ENCODE measurements at regions not wholly inside any gene's neighbourhood (a gene's known extent, or its start where the extent isn't known, plus 50 kb on each side); places are given as distances from the start of the nearest gene placed in this dataset.

- WGBS (ENCODE audit: insufficient coverage, low coverage, missing lambda C conversion rate): 16% methylated on average over 17 of the region's 17 CpGs
- TF ChIP-seq KLF13 (tag; IDR thresholded peaks at IDR 0.05; ENCODE audit: borderline replicate concordance, low read depth) (no peak), XRCC5 (IDR thresholded peaks at IDR 0.05; ENCODE audit: low read depth, low read length) (no peak), MIER1 (IDR thresholded peaks at IDR 0.05; ENCODE audit: low read depth) (no peak), HDAC6 (IDR thresholded peaks at IDR 0.05; ENCODE audit: low read depth, low read length) (no peak), ZNF239 (CRISPR knock-in tag; IDR thresholded peaks at IDR 0.05) (peak; percentile 77), FOXA3 (CRISPR knock-in tag; conservative IDR thresholded peaks at IDR 0.05 in 1 of 2, IDR thresholded peaks at IDR 0.05 in 1 of 2) (no peak)
- in situ Hi-C loops (cut with MboI) (no loop called here), intact Hi-C loops (cut with micrococcal nuclease) (no loop called here)
- DNase-seq (ENCODE audit: extremely low read depth in 1 of 4, low spot score in 3 of 4) (no peak), ATAC-seq (no peak), FAIRE-seq (no peak)
- Histone ChIP-seq H2AFZ (ENCODE audit: low read depth, low read length) (no peak overlapping the region), H3K9me3 (replicated peaks; ENCODE audit: control insufficient read depth, insufficient read depth, low read depth, low read length) (no peaks in the 10 kb centered on the region), H3K27me3 (ENCODE audit: control insufficient read depth in 2 of 2, insufficient read depth in 2 of 2, low read length in 2 of 2) (peaks cover 83 to 95% of the 10 kb centered on the region in 2 experiments), H3K79me2 (ENCODE audit: control insufficient read depth, insufficient read depth, low read length) (no peaks in the 10 kb centered on the region), H4K20me1 (replicated peaks; ENCODE audit: control insufficient read depth, insufficient read depth, low read length) (peaks cover 34% of the 10 kb centered on the region), H3K4me2 (ENCODE audit: insufficient read depth, low read length) (no peak overlapping the region), H3K36me3 (ENCODE audit: control insufficient read depth, insufficient read depth, low read length) (no peaks in the 10 kb centered on the region), H3K9ac (ENCODE audit: insufficient read depth in 1 of 2, low read depth in 2 of 2, low read length in 2 of 2) (no peak overlapping the region), H3K4me1 (replicated peaks in 1 of 2; ENCODE audit: control insufficient read depth in 2 of 2, insufficient read depth in 2 of 2, low read length in 2 of 2) (peaks cover 0 to 6% of the 10 kb centered on the region in 2 experiments; a peak in 1 of 5 replicates), H3K27ac (ENCODE audit: extremely low read depth, low read depth, low read length) (no peak overlapping the region), H3K4me3 (no peak overlapping the region), H3K9me1 (ENCODE audit: control insufficient read depth, insufficient read depth, low read length) (peaks cover 3% of the 10 kb centered on the region)
- no TSS peak for BruUV-seq (replicated peaks)
- CTCF ChIA-PET (ENCODE audit: low intra/inter-chr PET ratio): no interaction called here
- POLR2A ChIA-PET: interaction anchor here (1.5 kb wide), 1 partner anchor 11 kb away, joined by 7 read pairs; no protein-coding TSS in a partner anchor
Observed at GRCh38 chr3:13240928-13241618, 167.8 kb upstream of the IQSEC1 start.

DNA sequence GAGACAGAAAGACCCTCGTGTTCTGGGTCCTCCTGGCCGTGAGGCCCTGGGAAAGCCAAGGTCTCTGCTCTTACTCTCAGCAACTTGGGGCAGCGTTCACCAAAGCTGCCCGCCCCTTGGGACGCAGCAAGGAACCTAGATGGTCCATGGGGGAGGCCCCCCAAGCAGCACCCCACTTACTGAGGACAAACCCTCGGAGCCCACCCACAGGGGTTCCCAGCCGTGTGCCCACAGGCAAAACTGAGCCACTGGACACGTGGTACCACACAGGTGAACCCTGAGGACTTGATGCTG lies 166.2 kb upstream of the IQSEC1 start:
- peaks cover 72 to 90% of the 10 kb centered on the region in 2 experiments for H3K27me3 ChIP-seq (ENCODE audit: control insufficient read depth in 2 of 2, insufficient read depth in 2 of 2, low read length in 2 of 2)
- FAIRE-seq (no peak), ATAC-seq (no peak), DNase-seq (ENCODE audit: extremely low read depth in 1 of 4, low spot score in 3 of 4) (no peak)
- no peak overlapping the region for H3K4me2 ChIP-seq (ENCODE audit: insufficient read depth, low read length)
- TF ChIP-seq ZNF347 (CRISPR knock-in tag; IDR thresholded peaks at IDR 0.05; ENCODE audit: low read depth) (no peak), NR2F6 (CRISPR knock-in tag; IDR thresholded peaks at IDR 0.05) (no peak), MTF1 (CRISPR knock-in tag; IDR thresholded peaks at IDR 0.05; ENCODE audit: borderline replicate concordance) (no peak), ZNF175 (CRISPR knock-in tag; IDR thresholded peaks at IDR 0.05; ENCODE audit: low read depth) (no peak), GATA2 (CRISPR knock-in tag; IDR thresholded peaks at IDR 0.05) (no peak), BACH1 (tag; IDR thresholded peaks at IDR 0.05) (no peak)
- TF ChIP-seq, protein P1, sequence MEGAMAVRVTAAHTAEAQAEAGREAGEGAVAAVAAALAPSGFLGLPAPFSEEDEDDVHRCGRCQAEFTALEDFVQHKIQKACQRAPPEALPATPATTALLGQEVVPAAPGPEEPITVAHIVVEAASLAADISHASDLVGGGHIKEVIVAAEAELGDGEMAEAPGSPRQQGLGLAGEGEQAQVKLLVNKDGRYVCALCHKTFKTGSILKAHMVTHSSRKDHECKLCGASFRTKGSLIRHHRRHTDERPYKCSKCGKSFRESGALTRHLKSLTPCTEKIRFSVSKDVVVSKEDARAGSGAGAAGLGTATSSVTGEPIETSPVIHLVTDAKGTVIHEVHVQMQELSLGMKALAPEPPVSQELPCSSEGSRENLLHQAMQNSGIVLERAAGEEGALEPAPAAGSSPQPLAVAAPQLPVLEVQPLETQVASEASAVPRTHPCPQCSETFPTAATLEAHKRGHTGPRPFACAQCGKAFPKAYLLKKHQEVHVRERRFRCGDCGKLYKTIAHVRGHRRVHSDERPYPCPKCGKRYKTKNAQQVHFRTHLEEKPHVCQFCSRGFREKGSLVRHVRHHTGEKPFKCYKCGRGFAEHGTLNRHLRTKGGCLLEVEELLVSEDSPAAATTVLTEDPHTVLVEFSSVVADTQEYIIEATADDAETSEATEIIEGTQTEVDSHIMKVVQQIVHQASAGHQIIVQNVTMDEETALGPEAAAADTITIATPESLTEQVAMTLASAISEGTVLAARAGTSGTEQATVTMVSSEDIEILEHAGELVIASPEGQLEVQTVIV (CRISPR knock-in tag; IDR thresholded peaks at IDR 0.05; ENCODE audit: borderline replicate concordance): no peak
- no peak overlapping the region for H2AFZ ChIP-seq (ENCODE audit: low read depth, low read length)
- H3K4me1 ChIP-seq (replicated peaks in 1 of 2; ENCODE audit: control insufficient read depth in 2 of 2, insufficient read depth in 2 of 2, low read length in 2 of 2): peaks cover 6 to 15% of the 10 kb centered on the region in 2 experiments; a peak in 4 of 5 replicates
- H4K20me1 ChIP-seq (replicated peaks; ENCODE audit: control insufficient read depth, insufficient read depth, low read length): peaks cover 42% of the 10 kb centered on the region
- CTCF ChIA-PET (ENCODE audit: low intra/inter-chr PET ratio): no interaction called here
- H3K4me3 ChIP-seq: no peak overlapping the region
- intact Hi-C loops (cut with micrococcal nuclease): no loop called here
- H3K27ac ChIP-seq (ENCODE audit: extremely low read depth, low read depth, low read length): no peak overlapping the region
- H3K9ac ChIP-seq (ENCODE audit: insufficient read depth in 1 of 2, low read depth in 2 of 2, low read length in 2 of 2): no peak overlapping the region
- H3K36me3 ChIP-seq (ENCODE audit: control insufficient read depth, insufficient read depth, low read length): no peaks in the 10 kb centered on the region
- in situ Hi-C loops (cut with MboI): no loop called here
- no peaks in the 10 kb centered on the region for H3K9me3 ChIP-seq (replicated peaks; ENCODE audit: control insufficient read depth, insufficient read depth, low read depth, low read length)
- WGBS (ENCODE audit: insufficient coverage, low coverage, missing lambda C conversion rate): 3% methylated on average over 8 of the region's 8 CpGs
- POLR2A ChIA-PET: no interaction called here
- BruUV-seq (replicated peaks): no TSS peak
- no peaks in the 10 kb centered on the region for H3K79me2 ChIP-seq (ENCODE audit: control insufficient read depth, insufficient read depth, low read length)
- H3K9me1 ChIP-seq (ENCODE audit: control insufficient read depth, insufficient read depth, low read length): peaks cover 3% of the 10 kb centered on the region

Measured in K562 (cell line).